GM12878 (cell line): ENCODE measurements at regions not wholly inside any gene's neighbourhood (a gene's known extent, or its start where the extent isn't known, plus 50 kb on each side); places are given as distances from the start of the nearest gene placed in this dataset.

ENCODE experiments used
- BCLAF1 ChIP-seq: fragments of 450-650 bp; IDR thresholded peaks from 2 replicates; pipeline ENCODE4 v1.6.1; 2017; ENCODE audit warnings: antibody characterized with exemption, mild to moderate bottlenecking, moderate library complexity
- BMI1 ChIP-seq: fragments of 450-650 bp; IDR thresholded peaks from 2 replicates; pipeline ENCODE4 v1.6.1; 2016; ENCODE audit warnings: mild to moderate bottlenecking, moderate library complexity, borderline replicate concordance
- E2F4 ChIP-seq: IDR thresholded peaks from 2 replicates; pipeline ENCODE4 v1.6.1; 2012; ENCODE audit warnings: low read depth, low read length, improper control_type of control experiment
- ESRRA ChIP-seq: IDR thresholded peaks from 2 replicates; pipeline ENCODE4 v1.6.1; 2012; ENCODE audit warnings: mild to moderate bottlenecking, low read length, improper control_type of control experiment
- NFIC ChIP-seq: IDR thresholded peaks from 2 replicates; pipeline ENCODE4 v1.6.1; 2012; ENCODE audit warnings: low read depth, mild to moderate bottlenecking, inconsistent platforms, low read length, moderate library complexity
- NFXL1 ChIP-seq: fragments of 450-650 bp; IDR thresholded peaks from 2 replicates; pipeline ENCODE4 v1.6.1; 2017; ENCODE audit warnings: antibody characterized with exemption, mild to moderate bottlenecking, borderline replicate concordance
- RCOR1 ChIP-seq: conservative IDR thresholded peaks from 2 replicates; pipeline ENCODE4 v1.6.1; 2012; ENCODE audit warnings: low read depth, low read length, improper control_type of control experiment
- RELB ChIP-seq: fragments of 450-650 bp; IDR thresholded peaks from 2 replicates; pipeline ENCODE4 v1.6.1; 2017; ENCODE audit warnings: low read depth, mild to moderate bottlenecking, moderate library complexity
- TCF12 ChIP-seq: IDR thresholded peaks from 2 replicates; pipeline ENCODE4 v1.6.1; 2011; ENCODE audit warnings: low read depth, mild to moderate bottlenecking, low read length
- ZBED1 ChIP-seq: IDR thresholded peaks from 2 replicates; pipeline ENCODE4 v1.6.1; 2016; ENCODE audit warnings: borderline replicate concordance
- ZNF207 ChIP-seq: fragments of 450-650 bp; IDR thresholded peaks from 2 replicates; pipeline ENCODE4 v1.6.1; 2014; ENCODE audit warnings: antibody characterized with exemption, mild to moderate bottlenecking, borderline replicate concordance
- ZNF592 ChIP-seq: fragments of 450-650 bp; IDR thresholded peaks from 2 replicates; pipeline ENCODE4 v1.6.1; 2017; ENCODE audit warnings: mild to moderate bottlenecking, moderate library complexity

GRCh38 chr1:178632653-178633052, 92.4 kb upstream of the RALGPS2 start (continued):
- TF ChIP-seq ZNF592 = no peak
- no peak for TF ChIP-seq NFIC
- no peak for TF ChIP-seq E2F4
- no peak for TF ChIP-seq TCF12
- no peak for TF ChIP-seq BCLAF1
- TF ChIP-seq NFXL1 = no peak
- TF ChIP-seq ZNF207 = no peak
- no peak for TF ChIP-seq BMI1
- TF ChIP-seq RCOR1 = no peak
- TF ChIP-seq ZBED1 = no peak
- no peak for TF ChIP-seq RELB
- no peak for TF ChIP-seq ESRRA
